Left kidney (tissue), 1 donor: ENCODE measurements at regions not wholly inside any gene's neighbourhood (a gene's known extent, or its start where the extent isn't known, plus 50 kb on each side); places are given as distances from the start of the nearest gene placed in this dataset.
"Not testable (repeated sequence)": the region's sequence is repeated elsewhere in the genome, so short reads cannot be mapped to it uniquely, and the experiment has no call there.

Experiments
- DNase-seq: peaks from one replicate; pipeline ENCODE4 v3.0.0-alpha.2; 2013

DNA sequence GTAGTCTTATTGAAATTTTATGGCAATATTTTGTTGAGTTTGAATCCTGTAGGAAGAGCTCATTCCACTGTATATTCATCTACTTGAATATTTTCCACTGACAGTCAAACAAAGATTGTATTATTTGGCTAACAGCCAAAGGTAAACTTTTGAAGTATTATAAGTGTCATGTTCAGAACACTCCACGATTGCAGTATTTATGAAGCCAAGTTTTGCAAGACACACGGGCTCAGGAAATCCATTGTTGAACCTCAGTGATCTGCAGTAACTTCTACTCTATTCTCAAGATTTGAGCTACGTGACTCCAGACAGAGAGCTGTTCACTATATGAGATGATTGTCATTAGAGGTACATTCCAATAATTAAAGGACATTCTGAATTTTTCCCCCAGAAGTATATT, 302.7 kb upstream of the ADGRL3 start:
- no peak for DNase-seq

DNA sequence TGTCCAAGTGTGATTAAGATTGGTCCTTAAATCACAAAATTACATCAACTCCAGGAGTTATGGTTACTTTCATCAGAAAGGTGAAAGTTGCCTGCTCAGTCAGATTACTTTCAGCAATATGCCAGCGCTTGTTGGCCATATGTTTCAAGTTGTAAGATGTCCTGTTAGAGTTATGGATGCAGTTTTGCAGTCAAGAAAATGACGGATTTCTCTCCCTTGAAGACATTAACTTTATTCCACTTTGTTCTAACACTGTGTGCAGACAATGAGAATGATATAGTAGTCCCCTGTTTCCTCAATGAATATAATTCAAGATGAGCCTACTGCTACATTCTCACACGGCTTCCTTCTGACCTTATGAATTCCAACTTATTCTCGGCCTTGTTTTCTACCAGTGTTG, 295.0 kb upstream of the ADGRL3 start:
- no peak for DNase-seq

DNA sequence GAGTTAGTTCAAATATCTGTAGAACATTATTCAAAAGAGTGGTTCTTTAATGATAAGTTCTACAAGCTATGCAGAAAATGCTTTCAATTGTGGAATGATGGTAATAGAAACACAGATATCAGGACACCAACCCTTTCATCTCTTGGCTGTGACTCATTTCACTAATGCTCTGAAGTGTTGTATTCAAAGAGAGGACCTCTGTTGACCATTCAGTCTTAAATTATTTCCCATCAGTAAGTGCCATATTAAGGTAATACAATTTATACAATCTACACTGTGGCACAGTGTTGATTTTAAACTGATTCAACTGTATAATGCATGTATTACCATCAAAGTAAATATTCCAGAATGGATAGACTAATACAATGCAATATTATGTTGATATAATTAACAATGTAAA, 289.0 kb upstream of the ADGRL3 start:
- DNase-seq: no peak

DNA sequence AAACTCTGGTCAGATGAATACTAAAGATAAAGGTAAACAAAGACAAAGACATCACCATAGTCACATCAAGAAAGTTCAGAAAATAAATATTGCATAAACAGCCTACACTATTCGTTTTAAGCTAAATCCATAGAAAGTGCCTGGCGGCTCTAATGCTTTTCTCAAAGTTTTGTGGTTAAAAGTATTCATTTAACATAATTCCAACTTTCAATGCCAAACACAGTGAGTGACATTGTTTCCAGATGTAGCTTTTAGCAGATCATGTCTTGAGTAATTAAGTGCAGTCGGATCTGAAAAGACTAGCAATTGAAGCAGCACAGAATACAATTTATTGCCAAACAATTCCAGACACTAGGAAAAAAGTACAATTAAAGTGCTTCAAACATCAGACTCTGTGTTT, 287.1 kb upstream of the ADGRL3 start:
- no peak for DNase-seq

DNA sequence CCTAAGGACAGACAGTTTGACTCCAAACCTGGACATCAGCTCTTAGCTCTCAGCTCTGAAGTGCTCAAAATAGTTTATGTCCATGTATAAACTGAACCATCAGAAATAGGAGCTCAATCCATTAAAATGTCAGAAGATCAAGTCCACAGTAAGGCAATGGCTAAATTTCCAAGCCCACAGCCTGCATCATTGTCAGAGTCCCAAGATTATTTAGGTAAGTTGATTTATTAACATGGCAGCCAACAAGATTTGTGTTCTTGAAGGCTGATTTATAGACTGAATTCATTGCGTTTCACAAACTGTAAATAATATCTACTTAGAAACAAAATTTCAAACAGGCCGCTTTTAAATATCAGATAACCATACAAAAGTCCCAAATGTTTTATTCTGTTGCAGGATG, 286.5 kb upstream of the ADGRL3 start:
- DNase-seq: peak; percentile 25

DNA sequence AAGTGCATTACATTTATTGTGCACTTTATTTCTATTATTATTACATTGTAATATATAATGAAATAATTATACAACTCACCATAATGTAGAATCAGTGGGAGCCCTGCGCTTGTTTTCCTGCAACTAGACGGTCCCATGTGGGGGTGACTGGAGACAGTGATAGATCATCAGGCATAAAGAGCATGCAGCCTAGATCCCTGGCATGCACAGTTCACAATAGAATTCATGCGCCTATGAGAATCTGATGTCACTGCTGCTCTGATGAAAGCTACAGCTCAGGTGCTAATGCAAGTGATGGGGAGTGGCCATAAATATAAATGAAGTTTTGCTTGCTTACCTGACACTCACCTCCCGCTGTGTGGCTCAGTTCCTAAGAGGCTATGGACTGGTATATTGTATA, 278.4 kb upstream of the ADGRL3 start:
- not testable (repeated sequence) for DNase-seq

DNA sequence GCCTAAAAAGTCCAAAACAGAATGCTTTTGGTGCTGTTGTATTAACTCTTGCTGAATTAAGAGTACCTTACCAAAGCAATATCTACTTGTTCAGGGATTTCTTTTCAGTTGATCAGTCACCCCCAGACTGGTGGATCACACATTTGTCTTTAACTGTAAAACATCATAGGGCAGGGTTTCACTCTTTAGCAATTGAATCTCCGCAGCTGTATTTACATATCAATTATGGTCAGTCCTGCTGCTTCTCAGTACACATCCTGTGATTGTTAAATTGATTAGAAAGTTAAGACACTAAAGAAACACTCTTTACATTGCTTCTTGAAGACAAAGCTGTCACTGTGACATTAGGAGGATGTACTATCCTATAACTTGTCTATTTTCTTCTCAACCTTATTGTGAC, 277.1 kb upstream of the ADGRL3 start:
- DNase-seq: no peak

DNA sequence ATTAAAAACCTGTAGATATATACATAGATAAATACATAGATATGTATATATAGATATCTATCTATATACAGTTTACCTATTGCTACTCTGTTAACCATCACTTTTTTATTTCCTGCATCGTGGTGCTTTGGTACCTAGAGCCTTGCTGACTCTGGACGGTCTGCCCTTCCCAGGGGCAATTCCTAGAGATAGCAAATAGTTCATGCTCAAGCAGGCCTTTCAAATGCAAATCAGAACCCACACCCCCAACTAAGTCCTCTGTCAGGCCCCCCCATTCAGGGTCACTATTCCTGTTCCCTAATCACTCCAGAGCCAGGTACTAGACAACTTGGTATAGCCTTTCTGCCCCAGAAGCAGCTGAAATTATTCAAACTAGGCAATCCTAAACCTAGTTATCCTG, 273.5 kb upstream of the ADGRL3 start:
- DNase-seq: no peak

DNA sequence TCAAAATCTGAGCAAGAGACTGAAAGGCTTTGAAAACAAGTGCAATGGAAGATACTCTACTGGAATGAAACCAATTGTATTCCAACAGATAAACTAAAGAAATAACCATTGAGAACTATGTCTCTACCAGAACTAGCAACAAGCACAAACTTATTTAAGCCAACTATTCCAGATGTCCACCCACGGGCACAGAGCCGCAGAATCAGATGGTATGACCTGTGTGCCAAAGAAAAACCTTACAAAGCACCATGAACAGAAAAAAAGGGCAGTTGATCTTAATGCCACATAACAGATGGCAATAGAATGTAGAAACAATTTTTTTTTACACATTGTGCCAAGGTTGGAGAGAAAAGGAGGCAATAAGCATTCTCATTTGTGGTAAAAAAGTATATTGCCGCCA, 269.3 kb upstream of the ADGRL3 start:
- DNase-seq: no peak

DNA sequence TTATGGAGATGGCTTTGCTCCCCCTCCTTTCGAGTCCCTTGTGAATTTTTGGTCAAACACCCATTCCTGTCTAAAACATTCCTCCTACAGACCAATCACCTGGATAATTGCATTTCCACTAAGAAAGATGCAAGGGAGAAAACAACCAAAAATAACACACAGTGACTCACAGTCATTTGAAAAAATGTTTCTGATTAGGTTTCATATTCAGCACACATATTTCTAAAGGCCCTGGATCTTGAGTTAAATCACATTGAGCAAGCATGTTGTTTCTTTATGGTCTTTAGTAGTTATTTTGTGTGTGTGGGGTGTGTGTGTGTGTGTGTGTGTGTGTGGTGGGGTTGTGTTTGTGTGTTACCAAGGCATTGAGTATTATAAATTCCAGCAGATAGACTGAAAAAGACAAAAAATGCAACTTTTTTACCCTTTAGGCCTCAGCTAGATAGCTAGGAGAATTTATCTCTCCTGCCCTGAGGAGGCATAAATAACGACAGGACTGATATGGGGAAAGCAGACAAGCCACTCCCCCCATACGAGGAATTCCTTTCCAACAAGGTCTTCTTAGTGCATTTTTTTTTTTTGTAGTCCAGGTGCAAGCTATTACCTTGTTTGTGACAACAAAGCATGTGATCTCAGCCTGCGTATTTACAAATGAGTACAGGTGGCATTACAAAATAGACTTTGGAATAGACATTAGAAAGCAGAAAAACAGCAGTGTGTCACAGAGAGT, 265.4 kb upstream of the ADGRL3 start:
- peak; percentile 10 for DNase-seq

DNA sequence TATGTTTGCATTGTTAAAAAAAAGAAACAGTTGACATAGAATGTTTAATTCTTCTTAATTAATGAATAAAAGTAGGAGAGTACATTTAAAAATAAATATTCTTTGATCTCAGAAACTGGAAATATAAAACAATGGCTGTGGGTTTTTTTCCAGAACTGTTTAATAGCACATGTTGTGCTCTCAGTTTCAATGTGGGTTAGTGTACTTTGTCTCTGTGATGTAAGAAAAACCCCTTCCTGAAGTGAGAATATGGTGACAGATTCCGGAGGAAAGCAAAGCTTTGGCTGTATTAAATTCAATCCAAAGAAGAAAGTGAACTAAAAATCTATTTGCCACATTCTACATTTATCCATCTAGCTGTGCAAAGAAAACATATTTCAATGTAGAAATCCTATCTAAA, 261.9 kb upstream of the ADGRL3 start:
- DNase-seq: no peak

DNA sequence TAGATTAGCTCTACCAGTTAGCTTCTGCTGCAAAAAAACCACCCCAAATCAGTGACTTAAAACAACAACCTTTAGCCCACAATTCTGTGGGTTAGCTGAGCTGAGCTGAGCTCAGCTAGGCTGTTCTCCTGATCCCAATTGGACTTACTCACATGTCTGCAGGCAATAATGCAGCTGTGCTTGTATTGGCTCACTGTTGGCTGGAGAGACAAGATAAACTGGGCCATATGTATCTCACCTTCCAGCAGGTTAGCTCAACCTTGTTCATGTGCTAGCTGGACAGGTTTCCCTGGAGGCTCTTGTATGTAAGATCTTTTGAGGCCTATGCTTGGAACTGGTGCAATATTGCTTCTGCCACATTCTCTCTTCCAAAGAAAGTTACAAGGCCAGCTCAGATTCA, 261.5 kb upstream of the ADGRL3 start:
- DNase-seq: no peak

DNA sequence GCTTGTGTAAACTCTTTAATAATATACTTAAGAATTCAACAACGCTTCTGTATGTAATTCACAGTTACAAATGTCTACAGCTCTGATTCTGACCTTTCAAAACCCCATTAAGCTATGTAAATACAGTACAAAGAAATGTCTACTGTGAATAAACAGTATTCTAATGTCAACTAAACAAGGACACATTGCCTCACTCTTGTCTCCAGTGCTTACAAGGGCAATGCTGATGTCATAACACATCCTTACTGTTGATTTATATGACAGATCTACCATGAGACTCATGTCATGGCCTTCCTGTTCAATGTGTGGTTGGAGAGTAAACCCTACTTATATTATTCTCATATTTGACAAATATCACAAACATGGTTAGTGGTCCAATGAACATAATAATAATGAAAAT, 256.1 kb upstream of the ADGRL3 start:
- DNase-seq: no peak

DNA sequence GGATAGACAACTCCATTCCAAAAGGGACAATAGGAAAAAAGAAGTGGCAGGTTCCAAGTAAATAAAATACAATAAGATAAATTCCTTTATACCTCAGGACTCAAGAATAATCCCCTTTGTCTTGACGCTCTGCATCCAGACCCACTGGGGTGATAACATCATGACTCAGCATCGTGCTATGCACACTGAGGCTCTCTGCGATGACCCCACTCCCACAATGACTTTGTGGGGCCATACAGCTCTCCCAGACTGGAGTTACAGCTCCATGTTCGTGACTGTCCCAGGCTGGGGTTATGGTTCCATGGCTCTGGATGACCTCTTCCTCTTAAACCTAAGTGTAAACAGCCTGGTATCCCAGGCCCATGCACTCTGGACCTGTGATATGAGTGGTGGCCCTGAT, 254.5 kb upstream of the ADGRL3 start:
- DNase-seq: no peak

DNA sequence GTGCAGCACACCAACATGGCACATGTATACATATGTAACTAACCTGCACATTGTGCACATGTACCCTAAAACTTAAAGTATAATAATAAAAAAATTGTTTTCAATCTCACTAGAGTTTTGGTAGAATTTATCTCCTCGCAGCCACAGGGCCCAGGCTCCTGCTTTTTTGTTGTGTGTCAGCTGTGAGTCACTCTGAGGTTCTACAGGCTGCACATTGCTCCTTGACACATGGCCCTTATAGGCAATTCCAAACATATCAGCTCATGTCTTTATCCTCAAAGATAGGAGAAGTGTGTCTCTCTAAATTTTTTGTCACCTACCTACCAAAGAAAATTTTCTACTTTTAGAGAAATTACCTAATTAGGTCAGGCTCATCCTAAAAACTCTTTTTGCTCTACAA, 252.1 kb upstream of the ADGRL3 start:
- DNase-seq: no peak

DNA sequence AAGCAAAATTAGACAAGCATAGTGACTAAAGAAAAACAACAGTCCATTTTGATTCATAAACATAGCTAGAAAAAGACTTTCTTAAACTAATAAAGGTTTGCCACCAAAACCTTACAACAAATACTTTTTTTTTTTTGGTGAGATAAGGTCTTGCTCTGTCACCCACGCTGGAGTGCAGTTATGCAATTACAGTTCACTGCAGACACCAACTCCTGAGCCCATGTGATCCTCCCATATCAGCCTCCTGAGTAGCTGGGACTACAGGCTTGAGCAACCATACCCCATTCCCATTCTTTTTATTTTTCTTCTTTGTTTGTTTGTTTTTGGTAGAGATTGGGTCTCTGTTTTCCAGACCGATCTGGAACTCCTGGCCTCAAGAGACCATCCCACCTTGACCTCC, 247.2 kb upstream of the ADGRL3 start:
- DNase-seq: no peak

DNA sequence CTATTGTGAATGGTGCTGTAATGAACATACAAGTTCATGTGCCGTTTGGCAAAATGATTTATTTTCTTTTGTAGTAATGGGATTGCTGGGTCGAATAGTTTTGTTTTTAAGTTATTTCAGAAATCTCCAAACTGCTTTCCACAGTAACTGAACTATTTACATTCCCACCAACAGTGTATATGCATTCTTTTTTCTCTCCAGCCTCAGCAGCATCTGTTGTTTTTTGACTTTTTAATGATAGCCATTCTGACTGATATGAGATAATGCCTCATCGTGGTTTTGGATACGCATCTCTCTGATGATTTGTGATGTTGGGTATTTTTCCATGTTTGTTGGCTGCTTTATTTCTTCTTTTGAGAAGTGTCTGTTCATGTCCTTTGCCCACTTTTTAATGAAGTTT, 246.3 kb upstream of the ADGRL3 start:
- DNase-seq: no peak

DNA sequence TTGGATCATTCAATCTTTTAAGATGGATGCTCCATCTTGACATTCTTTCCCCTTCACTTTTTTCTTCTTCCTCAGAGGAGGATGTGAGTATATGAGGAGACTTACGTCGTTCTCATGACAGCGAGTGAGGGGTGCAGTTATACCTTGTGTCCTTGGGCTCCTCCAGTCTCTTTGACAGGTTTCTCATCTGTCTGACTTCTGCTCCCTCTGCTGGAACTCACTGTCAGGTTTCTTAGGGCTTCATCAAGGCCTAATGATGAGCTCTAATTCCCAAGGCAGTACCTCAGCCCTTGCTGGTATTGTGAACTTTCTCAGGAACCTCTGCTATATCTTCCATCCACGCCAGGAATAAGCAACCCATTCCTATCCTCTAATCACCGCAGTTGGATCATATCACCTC, 237.8 kb upstream of the ADGRL3 start:
- DNase-seq: no peak

DNA sequence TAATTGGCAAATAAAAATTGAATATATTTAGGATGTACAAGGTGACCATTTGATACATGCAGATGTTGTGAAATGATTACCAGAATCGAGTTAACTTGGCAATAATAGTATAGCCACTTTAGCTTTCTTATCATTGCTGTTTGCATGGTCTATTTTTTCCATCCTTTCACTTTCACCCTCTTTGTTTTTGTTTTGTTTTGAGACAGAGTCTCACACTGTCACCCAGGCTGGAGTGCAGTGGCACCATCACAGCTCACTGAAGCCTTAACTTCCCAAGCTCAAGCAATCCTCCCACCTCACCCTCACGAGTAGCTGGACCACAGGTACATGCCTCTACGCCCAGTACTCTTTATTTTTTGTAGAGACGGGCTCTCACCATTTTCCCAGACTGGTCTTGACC, 218.6 kb upstream of the ADGRL3 start:
- DNase-seq: no peak

DNA sequence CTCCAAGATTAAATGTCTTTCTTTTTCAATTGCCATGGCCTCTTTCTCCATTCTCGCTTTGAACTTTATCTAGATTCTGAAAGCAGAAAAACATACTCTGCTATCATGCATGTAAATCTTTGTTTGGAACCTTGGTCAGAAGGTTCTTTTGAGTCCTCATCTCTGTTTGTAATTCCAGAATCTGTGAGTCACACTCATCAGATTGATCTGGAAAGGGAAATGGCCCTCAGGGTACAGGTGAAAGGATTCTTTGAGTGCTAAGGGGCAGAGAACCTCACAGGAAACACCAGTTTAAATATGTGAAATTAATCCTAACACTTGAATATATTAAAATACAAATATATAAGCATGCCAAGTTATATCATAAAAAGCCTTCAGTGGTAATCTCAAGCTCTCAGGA, 211.0 kb upstream of the ADGRL3 start:
- no peak for DNase-seq

DNA sequence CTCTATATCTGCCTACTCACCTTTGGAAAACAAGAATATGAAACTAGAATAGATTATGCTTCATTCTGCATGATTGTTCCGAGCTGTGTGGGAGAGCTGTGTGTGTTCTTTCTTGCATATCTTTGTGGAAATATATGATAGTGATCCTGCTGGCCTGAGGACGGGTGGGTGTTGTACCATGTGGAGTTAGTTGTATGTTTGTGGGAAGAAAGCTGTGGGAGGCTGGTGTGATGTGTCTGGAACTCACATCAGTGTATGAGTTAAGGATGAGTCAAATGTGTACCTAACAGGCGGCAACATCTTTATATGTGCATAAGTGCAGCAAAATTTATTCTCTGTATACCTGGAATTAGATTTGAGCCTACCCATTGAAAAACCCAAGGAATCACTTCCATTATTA, 208.1 kb upstream of the ADGRL3 start:
- no peak for DNase-seq

DNA sequence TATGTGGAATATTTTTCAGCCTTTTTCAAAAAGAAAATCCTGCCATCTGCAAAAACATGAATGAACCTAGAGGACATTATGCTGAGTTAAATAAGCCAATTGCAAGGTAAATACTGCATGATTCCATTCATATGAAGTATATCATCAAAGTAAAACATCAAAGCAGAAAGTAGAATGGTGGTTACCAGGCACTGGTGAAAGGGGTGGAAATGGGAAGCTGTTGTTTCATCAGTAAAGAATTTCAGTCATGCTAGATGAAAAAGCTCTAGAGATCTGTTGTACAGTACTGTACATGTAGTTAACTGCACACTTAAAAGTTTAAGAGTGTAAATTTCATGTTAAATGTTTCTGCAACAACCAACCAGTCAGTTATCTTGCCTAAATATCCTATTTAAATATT, 196.8 kb upstream of the ADGRL3 start:
- DNase-seq: no peak

DNA sequence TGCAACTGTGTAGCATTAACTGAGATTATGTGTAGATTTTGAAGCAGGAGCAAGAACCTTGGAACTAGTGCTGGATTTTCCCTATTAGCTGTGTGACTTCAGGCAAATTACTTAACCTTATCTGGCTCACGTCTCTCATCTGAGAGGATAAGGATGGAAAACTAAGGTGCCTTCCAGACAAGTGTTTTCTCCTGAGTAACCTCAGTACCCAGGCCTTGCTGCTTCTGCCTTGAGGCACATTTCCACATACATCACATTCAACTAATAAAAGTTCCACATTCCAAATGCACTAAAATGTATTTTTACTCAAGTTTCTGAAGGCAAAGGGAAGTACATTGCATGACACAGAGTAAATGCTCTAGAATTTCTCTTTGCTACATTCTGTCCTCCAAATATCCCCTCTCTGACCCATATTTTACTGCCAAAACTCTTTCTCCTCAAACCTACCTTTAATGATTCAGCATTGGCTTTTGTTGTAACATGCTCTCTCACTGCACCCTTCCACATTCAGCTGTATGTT, 195.4 kb upstream of the ADGRL3 start:
- no peak for DNase-seq

DNA sequence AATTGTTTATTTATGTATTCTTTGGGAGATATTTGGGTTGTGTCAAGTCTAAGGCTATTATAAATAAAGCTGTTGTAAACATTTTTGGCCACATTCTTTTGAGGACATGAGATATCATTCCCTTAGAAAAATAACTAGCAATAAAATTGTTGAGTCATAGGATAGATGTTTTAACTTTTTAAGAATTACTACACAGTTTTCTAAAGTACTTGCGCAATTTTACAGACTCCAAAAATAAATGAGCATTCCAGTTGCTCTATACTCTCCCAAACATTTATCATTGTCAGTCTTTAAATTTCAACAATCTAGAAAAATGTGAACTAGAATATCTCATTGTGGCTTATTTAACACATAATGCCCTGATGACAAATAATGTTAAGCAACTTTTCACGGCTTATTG, 189.1 kb upstream of the ADGRL3 start:
- DNase-seq: no peak

DNA sequence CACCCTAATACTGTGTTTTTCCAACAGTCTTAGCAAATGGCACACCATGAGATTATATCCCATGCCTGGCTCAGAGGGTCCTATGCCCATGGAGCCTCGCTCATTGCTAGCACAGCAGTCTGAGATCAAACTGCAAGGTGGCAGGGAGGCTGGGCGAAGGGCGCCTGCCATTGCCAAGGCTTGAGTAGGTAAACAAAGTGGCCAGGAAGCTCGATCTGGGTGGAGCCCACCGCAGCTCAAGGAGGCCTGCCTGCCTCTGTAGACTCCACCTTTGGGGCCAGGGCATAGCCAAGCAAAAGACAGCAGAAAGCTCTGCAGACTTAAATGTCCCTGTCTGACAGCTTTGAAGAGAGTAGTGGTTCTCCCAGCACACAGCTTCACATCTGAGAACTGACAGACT, 188.2 kb upstream of the ADGRL3 start:
- not testable (repeated sequence) for DNase-seq
